ENCODE measurements at regions not wholly inside any gene's neighbourhood (a gene's known extent, or its start where the extent isn't known, plus 50 kb on each side); places are given as distances from the start of the nearest gene placed in this dataset.
"Not testable (repeated sequence)": the region's sequence is repeated elsewhere in the genome, so short reads cannot be mapped to it uniquely, and the experiment has no call there.

GRCh38 chr10:106280896-106281460, 883.5 kb downstream of the SORCS1 start:
- no peak for DNase-seq

GRCh38 chr10:106278383-106278782, 886.1 kb downstream of the SORCS1 start:
- DNase-seq: peak; percentile 21

- DNase-seq: no peak
Observed at GRCh38 chr10:106271237-106271636, 893.3 kb downstream of the SORCS1 start.

- DNase-seq: peak; percentile 53
Observed at GRCh38 chr10:106268000-106268399, 896.5 kb downstream of the SORCS1 start.

- DNase-seq: peak; percentile 41
Observed at GRCh38 chr10:106267591-106267990, 896.9 kb downstream of the SORCS1 start.

GRCh38 chr10:106257432-106257831, 907.1 kb downstream of the SORCS1 start:
- not testable (repeated sequence) for DNase-seq

- no peak for DNase-seq
Observed at GRCh38 chr10:106255111-106255678, 909.3 kb downstream of the SORCS1 start.

- DNase-seq: no peak
Observed at GRCh38 chr10:106254071-106254470, 910.4 kb downstream of the SORCS1 start.

GRCh38 chr10:106252541-106252940, 912.0 kb downstream of the SORCS1 start:
- no peak for DNase-seq

GRCh38 chr10:106251573-106251972, 912.9 kb downstream of the SORCS1 start:
- no peak for DNase-seq

- DNase-seq: peak; percentile 22
Observed at GRCh38 chr10:106242301-106242700, 922.2 kb downstream of the SORCS1 start.

GRCh38 chr10:106226828-106227227, 937.7 kb downstream of the SORCS1 start:
- peak; percentile 36 for DNase-seq

GRCh38 chr10:106226142-106226541, 938.4 kb downstream of the SORCS1 start:
- DNase-seq: peak; percentile 30

GRCh38 chr10:106224676-106225075, 939.8 kb downstream of the SORCS1 start:
- DNase-seq: peak; percentile 81

- no peak for DNase-seq
Observed at GRCh38 chr10:106217627-106218026, 946.9 kb downstream of the SORCS1 start.

GRCh38 chr10:106216085-106216484, 948.4 kb downstream of the SORCS1 start:
- DNase-seq: no peak

- no peak for DNase-seq
Observed at GRCh38 chr10:106214243-106214642, 950.3 kb downstream of the SORCS1 start.

- DNase-seq: no peak
Observed at GRCh38 chr10:106213493-106213892, 951.0 kb downstream of the SORCS1 start.

GRCh38 chr10:106198275-106198674, 966.2 kb downstream of the SORCS1 start:
- no peak for DNase-seq

GRCh38 chr10:106189292-106189691, 975.2 kb downstream of the SORCS1 start:
- peak; percentile 50 for DNase-seq

- peak; percentile 36 for DNase-seq
Observed at GRCh38 chr10:106185951-106186350, 978.6 kb downstream of the SORCS1 start.

GRCh38 chr10:106183041-106183440, 981.5 kb downstream of the SORCS1 start:
- DNase-seq: no peak

GRCh38 chr10:106182542-106182941, 982.0 kb downstream of the SORCS1 start:
- no peak for DNase-seq

- DNase-seq: peak; percentile 61
Observed at GRCh38 chr10:106181501-106181900, 983.0 kb downstream of the SORCS1 start.

GRCh38 chr10:106179430-106179829, 985.1 kb downstream of the SORCS1 start:
- no peak for DNase-seq

All from EL (cell line).